GM19238 (cell line): ENCODE measurements at regions not wholly inside any gene's neighbourhood (a gene's known extent, or its start where the extent isn't known, plus 50 kb on each side); places are given as distances from the start of the nearest gene placed in this dataset.
"Not testable (repeated sequence)": the region's sequence is repeated elsewhere in the genome, so short reads cannot be mapped to it uniquely, and the experiment has no call there.

Experiments used
- DNase-seq: peaks from one replicate; pipeline ENCODE4 v3.0.0; 2011; ENCODE audit warnings: low spot score; ENCODE audit not compliant: insufficient read length

- DNase-seq, result no peak
These were observed 129.9 kb downstream of the GLUL start for GRCh38 chr1:182261655-182262054.

GRCh38 chr1:182260516-182260915 lies 131.1 kb downstream of the GLUL start:
- no peak for DNase-seq

GRCh38 chr1:182259968-182260367 lies 131.6 kb downstream of the GLUL start:
- no peak for DNase-seq

- DNase-seq, result no peak
These were observed 132.2 kb downstream of the GLUL start for GRCh38 chr1:182259229-182259872.

- no peak for DNase-seq
These were observed 134.1 kb downstream of the GLUL start for GRCh38 chr1:182257369-182258063.

- no peak for DNase-seq
These were observed 134.7 kb downstream of the GLUL start for GRCh38 chr1:182256931-182257330.

- no peak for DNase-seq
These were observed 136.1 kb downstream of the GLUL start for GRCh38 chr1:182255494-182255893.

- DNase-seq, result no peak
These were observed 138.2 kb downstream of the GLUL start for GRCh38 chr1:182253319-182253860.

GRCh38 chr1:182251561-182251960 lies 140.0 kb downstream of the GLUL start:
- DNase-seq, result no peak

- DNase-seq, result no peak
These were observed 142.4 kb downstream of the GLUL start for GRCh38 chr1:182249201-182249676.

- no peak for DNase-seq
These were observed 142.9 kb downstream of the GLUL start for GRCh38 chr1:182248721-182249120.

GRCh38 chr1:182247813-182248212 lies 143.8 kb downstream of the GLUL start:
- DNase-seq, result not testable (repeated sequence)

GRCh38 chr1:182246783-182247182 lies 144.8 kb downstream of the GLUL start:
- no peak for DNase-seq

- DNase-seq, result no peak
These were observed 146.6 kb downstream of the GLUL start for GRCh38 chr1:182245040-182245439.

- DNase-seq, result no peak
These were observed 147.1 kb downstream of the GLUL start for GRCh38 chr1:182244451-182244850.

GRCh38 chr1:182242641-182243040 lies 148.9 kb downstream of the GLUL start:
- DNase-seq, result no peak

- no peak for DNase-seq
These were observed 151.5 kb downstream of the GLUL start for GRCh38 chr1:182240085-182240484.

GRCh38 chr1:182238421-182238820 lies 153.2 kb downstream of the GLUL start:
- DNase-seq, result no peak

- DNase-seq, result no peak
These were observed 154.3 kb downstream of the GLUL start for GRCh38 chr1:182237329-182237728.

- no peak for DNase-seq
These were observed 154.9 kb downstream of the GLUL start for GRCh38 chr1:182236651-182237077.

GRCh38 chr1:182235952-182236650 lies 155.5 kb downstream of the GLUL start:
- DNase-seq, result no peak

GRCh38 chr1:182235604-182235951 lies 156.0 kb downstream of the GLUL start:
- no peak for DNase-seq
